ENCODE measurements at regions not wholly inside any gene's neighbourhood (a gene's known extent, or its start where the extent isn't known, plus 50 kb on each side); places are given as distances from the start of the nearest gene placed in this dataset.

DNA sequence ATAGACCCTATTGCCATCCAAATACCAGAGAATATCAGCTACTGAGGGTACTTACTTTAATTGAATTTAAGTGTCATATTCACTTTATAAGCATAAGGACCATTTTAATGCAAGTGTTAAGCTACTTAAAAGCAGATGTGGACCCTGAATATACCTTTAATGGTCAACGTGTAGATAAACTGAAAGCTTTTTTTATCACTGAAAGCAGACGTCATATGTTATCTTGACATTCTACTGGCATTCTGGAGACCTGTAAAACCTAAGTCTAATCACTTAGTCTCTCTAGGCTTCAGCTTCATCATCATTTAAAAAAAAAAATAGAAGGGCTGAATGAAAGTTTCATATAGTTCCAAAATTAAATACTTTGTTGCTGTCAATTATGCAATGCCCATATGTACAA, 116.5 kb downstream of the ELAPOR2 start:
- DNase-seq = no peak

DNA sequence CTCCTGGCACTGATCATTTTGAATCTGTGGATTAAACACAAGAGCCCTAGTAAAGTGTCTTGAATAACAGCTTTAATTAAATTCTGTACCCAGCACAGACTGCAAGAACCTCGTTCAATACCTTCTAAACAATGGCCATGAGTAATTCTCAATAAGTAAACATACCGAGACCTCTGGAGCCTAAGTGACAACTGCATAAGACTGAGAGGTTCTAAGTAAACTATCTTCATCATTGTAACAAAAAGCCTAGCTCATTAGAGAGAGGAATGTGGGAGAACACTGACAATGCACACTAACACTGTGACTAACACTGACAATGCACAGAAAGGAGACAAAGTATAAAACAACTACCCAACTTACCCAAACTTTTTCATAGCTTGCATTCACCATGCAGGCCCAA, 117.4 kb downstream of the ELAPOR2 start:
- no peak for DNase-seq

DNA sequence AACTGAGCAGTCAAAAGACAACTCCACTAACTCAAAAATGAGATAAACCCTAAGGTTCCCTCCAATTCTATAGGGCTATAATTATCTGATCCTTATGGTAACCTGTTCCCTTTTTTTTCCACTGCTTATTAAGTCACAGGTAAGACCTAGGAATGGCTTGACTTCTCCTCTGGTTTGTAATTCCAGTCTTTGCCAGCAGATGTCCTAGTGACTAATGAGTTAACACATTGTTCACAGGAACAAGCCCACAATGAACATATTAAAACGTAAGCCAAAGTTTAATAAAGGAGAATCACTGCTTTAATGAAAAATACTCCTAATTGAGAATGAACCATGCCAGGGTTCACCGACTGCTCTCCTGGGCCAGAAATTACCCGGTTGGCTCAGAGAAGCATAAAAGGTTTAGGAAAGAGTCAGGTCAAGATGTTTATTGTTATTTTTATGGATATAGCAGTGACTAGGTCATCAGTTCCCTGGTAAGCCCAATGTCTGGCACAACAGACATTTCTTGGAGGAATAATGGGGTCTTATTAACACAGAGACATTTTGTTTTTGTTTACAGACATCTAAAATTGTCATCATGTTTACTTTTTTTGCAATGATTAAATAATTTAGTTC, 120.1 kb downstream of the ELAPOR2 start:
- peak; percentile 45 to 63 for DNase-seq

DNA sequence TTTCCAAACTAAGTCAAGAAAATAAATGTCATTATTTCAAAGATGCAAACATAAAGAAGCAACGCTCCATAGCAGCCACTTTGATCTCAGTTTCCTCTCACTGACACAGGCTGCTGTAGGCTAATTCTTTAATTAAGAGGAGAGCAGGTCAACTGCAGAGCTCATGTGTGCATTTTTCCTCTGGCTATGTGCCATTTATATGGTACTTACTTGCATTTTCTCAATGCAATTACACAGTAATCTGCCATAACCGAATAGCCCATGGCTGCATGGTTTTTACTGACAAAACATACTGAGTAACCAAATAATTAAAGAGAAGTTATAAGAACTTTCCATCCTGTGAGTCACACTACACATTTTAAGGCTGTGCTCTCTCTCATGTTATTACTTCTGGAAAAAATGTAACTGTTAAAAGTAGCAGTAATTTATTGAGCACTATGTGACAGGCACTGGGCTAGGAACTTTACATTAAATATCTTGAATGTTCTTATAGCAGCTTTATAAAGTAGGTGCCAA, 122.0 kb downstream of the ELAPOR2 start:
- DNase-seq = no peak

DNA sequence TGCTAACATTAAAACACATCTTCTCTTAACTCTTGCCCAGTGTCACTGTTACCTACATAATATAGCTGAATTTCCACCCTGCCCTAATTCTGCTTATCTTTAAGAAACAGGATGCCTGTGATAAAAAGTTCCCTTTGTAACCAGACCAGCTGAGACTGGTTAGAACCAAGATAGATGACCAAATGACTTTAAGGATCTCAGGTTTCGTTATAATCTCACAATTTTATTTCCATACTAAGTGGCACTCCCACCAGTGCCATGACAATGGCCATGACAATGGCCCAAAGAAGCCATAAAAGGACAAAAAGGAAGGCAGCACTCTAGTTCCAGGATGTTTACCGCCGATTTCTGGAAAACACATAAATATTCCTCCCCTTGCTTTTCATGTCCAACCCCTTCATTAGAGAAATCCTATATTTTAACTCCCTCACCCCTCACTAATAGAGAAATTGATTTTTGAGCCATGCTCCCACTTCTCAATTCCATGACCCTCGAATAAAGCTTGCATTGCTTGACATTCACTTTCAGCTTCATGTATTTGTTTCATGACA, 126.1 kb downstream of the ELAPOR2 start:
- DNase-seq = no peak

DNA sequence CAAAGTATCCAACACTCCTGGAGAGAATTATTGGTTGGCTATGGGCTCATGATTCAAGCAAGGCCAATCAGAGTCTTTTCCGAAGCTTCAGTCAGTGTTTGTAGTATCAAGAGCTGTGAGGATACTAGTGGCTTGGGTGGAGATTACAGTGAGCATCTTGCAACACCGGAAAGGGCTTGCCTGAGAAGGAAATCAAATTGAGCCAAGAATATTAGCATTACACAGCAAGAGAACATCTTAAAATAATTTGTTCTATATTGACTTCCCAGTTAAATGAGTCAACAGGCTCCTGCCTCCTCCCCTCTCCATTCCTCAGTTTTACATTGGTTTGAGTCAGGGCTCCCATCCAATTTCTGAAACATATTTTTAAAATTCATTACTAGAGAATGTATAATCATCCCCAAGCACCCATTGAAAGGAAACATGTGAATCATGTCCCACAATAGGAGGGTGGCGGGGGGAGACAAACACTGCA, 127.4 kb downstream of the ELAPOR2 start:
- DNase-seq = no peak

DNA sequence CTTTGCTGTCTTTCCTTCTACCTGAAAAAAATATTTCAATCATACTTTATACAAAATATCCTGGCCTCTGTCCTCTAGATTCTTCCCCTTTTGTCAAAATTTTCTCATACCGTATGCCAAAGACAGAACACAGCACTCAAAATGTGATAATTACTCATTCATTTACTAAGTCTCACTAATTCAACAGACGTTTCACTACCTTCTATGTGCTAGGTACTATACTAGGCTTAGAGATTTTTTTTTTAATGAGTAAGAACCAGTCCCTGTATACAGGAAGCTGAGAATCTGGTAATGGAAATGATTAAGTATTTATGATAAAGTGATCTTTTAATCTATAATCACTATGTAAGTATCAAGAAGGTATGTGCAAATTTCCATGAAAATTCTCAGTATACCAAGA, 128.0 kb downstream of the ELAPOR2 start:
- no peak for DNase-seq

DNA sequence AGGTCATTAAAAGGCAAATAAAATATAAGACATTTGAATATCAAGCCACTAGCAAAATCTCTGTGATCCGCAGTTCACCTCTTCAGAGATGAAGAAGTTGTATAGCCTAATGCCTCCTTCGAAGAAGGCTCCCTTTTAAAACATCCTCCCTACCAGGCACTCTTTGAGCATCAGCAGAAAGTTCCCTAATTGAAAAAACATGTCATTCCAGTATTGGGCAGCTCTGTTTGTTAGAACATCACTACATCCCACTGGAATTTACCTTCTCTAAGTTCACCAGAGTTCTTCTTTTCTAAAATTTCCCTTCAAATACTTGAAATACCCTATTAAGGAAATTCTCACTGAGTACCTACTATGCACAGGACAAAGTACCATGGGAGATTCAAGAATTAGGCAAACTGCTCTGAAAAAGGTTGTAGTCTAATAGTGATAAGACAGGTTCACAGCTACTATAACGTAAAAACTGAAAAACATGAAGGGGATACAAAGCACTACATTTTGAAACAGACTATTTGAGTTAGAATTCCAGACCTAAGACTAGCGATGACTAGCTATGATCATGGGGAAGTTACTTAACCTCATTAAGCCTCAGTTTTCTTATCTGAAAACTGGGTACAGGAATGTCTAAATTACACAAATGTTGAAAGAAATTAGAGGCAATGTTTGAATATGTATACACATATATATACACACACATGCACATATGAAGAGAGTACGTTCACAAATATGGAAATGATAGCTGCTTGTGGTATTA, 128.7 kb downstream of the ELAPOR2 start:
- no peak for DNase-seq

DNA sequence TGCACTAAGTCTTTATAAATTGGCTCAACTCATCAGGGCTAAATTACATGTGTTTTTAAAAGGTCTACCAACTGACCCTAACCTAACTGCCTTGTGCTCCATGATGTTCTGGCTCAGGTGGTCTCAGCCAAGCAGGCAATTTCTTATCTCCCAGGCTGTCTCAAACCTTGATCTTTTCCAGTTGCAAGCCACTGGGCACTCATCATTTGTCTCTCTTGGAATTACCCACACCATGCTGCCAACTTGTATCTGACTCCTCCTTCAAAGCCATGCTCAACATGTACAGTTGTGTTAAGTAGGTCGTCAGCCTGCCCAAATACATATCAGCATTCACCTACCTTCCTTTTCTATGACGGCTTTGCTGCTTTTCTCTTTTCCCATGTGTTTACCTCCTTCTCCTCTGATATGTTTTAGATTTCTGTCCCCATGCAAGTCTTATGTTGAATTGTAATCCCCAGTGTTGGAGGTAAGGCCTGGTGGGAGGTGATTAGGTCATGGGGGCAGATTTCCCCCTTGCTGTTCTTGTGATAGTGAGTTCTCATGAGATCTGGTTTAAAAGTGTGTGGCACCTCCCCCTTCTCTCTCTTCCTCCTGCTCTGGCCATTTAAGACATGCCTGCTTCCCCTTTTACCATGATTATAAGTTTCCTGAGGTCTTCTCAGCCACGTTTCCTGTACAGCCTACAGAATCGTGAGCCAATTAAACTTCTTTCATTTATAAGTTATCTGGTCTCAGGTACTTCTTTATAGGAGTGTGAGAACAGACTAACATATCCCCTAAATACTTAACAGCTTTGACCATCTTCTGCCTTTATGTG, 130.0 kb downstream of the ELAPOR2 start:
- DNase-seq = no peak

DNA sequence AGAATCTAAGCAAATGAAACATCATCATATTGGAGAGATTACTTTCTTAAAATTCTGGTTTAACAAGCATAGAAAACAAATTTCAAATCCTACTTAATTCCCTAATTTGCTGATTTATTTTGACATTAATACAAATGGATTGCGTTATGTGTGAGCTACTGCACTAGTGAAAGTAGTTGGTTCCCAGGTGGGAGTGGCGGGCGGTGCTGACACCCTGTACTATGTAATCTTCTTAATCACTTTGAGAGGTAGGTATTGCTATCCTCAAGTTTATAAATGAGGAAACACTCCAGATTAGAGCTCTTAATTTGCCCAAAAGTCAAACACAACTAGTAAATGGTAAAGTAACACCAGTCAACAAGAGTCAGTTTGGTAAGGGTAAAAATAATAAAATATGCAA, 131.1 kb downstream of the ELAPOR2 start:
- no peak for DNase-seq

DNA sequence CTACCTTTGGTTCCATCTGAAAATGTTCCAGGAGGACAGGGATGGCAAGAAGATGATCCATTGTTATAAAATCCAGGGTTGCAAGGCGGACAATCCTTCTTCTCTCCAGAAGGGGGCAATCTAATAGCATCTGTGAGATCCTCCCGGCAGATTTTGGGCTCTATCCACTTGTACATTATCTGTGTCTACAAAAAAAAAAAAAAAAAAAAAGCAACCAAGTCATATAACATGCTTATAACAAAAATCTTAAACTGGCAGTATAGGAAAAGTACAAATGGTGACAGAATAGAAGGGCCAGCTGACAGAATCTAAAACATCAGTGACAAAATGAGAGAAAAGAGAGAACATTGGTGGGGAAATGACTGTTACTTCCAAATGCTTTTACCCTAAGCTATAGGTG, 132.7 kb downstream of the ELAPOR2 start:
- DNase-seq = peak; percentile 4 to 17

DNA sequence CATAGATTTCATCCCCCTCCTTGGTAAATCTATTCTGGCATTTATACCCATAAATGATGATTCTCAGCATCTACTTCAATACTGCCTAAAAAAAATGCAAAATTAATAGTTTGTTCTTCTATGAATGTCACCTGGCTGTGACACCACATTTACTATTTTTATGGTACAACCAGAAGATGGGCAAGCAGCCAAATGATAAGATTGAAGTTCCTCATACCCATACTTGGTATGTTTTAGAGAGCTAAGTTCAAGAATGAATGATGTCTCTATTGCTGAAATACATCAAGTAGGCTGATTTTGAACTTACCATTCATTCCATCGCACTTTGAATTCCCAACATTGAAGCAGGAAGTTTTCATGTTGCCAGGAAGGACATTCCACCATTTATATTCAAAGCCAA, 134.2 kb downstream of the ELAPOR2 start:
- DNase-seq = no peak

DNA sequence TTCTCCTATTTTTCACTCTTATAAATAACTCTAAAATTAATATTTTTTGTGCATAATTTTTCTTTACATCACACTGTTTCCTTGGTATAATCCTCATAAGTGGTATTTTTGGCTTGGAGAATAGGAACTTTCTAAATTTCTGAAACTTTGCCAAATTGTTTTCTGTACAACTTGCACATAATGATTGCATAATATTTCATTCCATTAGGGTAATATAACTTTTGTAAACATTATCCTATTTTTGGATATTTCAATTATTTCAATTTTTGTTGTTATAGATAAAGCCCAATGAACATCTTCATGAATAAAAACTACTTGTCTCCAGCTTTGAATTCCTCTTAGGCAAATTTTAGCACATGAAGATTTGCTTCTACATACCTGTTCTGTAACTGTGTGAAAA, 135.9 kb downstream of the ELAPOR2 start:
- DNase-seq = no peak

DNA sequence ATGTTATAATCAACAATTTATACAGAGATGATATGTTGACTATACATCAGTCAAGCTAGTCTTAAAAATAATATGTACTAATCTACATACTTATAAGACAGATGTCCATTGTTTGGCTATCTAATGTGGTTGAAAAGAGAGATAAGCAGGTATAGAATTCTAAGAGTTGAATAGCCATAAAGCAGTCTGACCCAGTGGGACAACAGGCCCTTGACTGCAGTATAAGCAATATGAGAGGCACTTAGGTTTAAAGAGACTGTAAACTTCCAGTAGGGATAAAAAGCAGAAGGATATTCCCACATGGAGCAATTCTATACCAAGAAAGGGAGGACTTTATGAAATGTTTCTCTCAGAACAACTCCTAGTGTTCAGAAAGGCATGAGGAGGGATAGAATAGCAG, 139.3 kb downstream of the ELAPOR2 start:
- no peak for DNase-seq

DNA sequence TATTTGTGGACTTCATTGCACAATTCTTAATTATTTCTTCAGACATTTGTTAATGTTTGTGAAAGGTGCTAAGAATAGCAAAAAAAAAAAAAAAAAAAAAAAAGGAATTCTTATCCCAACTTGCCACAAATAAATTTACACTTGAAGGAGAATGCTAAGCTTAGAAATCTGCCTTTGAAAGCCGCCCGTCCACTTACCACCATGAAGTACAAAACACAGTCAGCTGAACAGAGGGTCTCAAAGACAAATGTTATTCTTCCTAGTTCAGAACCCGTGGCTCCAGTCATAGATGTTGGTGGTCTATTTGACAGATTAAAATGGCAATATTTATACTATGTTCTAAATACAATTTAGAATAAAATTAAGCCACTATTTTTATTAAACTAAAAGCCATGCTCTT, 141.2 kb downstream of the ELAPOR2 start:
- DNase-seq = no peak

DNA sequence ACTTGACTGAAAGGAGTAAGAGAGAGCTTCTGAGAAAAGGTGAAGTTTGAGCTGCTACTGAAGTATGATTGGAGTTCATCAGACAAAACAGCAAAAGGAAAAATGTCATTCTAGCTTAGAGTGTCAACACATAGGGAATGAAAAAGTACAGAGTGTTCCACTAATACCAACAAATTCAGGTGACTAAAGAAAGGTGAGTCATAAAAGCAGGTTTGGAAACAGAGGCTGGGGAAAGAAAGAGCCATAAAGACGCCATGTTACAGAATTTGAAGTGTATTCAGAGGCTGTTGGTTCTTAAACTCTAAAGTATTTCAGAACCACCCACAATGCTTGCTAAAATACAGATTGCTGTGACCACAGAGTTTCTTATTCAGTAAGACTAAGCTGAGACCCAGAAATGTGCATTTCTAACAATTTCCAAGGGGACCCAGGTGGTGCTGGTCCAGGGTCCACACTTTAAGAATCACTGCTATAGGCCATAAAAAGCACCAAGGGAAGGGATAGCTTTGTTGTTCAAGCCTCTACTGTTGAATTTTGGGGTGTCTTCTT, 143.1 kb downstream of the ELAPOR2 start:
- DNase-seq = no peak

DNA sequence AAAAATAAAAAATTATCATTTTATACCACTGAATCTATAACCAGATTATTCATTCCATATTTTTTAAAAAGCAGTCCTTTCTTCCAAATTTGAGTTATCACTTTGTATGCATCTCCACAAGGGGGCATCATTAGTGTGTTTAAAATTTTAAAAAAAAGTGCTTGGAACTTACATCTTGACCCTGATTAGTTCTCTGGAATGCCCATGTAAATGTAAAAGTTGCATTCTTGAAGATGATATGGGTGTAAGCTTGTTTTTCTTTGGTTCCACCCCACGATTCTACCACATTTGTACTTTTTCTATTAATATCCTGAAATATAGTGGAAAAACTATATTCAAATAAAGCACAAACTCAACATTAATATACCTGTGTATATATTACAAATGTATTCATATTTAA, 144.9 kb downstream of the ELAPOR2 start:
- no peak for DNase-seq
